ENCODE measurements at regions not wholly inside any gene's neighbourhood (a gene's known extent, or its start where the extent isn't known, plus 50 kb on each side); places are given as distances from the start of the nearest gene placed in this dataset.

DNA sequence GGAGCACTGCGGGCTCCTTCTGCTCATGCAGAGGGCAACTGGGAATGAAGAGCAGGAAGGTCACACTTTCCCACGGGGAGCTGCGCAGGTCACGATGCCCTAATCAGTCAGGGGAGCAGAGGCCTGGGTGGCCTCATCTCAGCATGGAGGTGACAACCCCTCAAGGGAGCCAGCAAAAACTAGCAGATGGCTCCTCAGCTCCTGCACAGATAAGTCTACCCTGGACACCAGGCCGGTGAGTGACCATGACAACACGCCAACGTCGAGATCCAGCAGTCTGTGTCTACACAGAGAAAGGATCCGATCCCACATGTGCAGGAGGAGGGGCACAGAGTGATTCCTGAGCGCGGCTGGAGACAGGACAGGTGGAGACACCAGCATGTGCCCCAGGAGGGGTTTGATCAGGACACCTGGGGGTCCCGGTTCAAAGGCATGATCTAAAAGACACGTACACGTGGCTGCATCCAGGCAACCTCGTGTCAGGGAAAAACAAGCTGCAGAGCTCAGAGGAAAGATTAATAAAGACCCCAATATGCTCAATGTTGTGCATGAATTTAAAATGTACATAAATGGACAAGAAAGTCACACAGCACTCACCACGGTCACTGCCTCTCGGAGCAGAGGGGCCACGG lies 153.7 kb upstream of the SFSWAP start:
- no peak for DNase-seq (ENCODE audit: low read depth, low spot score)
- Histone ChIP-seq H3K36me3 (ENCODE audit: control insufficient read depth in 2 of 2, extremely low read depth in 1 of 2, insufficient read depth in 2 of 2, low read length in 2 of 2) (no peaks in the 10 kb centered on the region), H3K4me3 (ENCODE audit: control insufficient read depth in 2 of 3, extremely low read depth in 1 of 3, insufficient read depth in 2 of 3, low read depth in 1 of 3, low read length in 3 of 3) (no peak overlapping the region), H3K27ac (ENCODE audit: control insufficient read depth, insufficient read depth, low read length) (no peak overlapping the region), H3K9me3 (ENCODE audit: control insufficient read depth, low read depth, low read length) (no peaks in the 10 kb centered on the region), H3K4me1 (ENCODE audit: control insufficient read depth, extremely low read depth, insufficient read depth, low read length) (peaks cover 14% of the 10 kb centered on the region), H2AFZ (ENCODE audit: control insufficient read depth, low read length) (no peak overlapping the region), H3K79me2 (ENCODE audit: control insufficient read depth, insufficient read depth, low read length) (no peaks in the 10 kb centered on the region), H3K4me2 (ENCODE audit: control insufficient read depth, extremely low read depth, insufficient read depth, low read depth, low read length) (no peak overlapping the region), H3K27me3 (ENCODE audit: control insufficient read depth, extremely low read depth, insufficient read depth, low read length) (no peaks in the 10 kb centered on the region), H4K20me1 (ENCODE audit: control insufficient read depth, extremely low read depth, insufficient read depth, low read length) (no peaks in the 10 kb centered on the region), H3K9me1 (ENCODE audit: control insufficient read depth, extremely low read depth, insufficient read depth, low read length) (no peaks in the 10 kb centered on the region), H3K9ac (ENCODE audit: control insufficient read depth, extremely low read depth, insufficient read depth, low read length) (no peak overlapping the region)
- no peak for FAIRE-seq
- TF ChIP-seq CTCF (optimal IDR thresholded peaks at IDR 0.05 in 1 of 3, IDR thresholded peaks at IDR 0.05 in 1 of 3, conservative IDR thresholded peaks at IDR 0.05 in 1 of 3; ENCODE audit: extremely low read depth in 1 of 3, insufficient read depth in 2 of 3, low read length in 3 of 3) (no peak), EZH2 (IDR thresholded peaks at IDR 0.05; ENCODE audit: low read length) (no peak)
- dilution Hi-C loops (cut with MboI; ENCODE audit: extremely low pct_ligation_motif_present, low sequenced_read_pairs), result no loop called here

DNA sequence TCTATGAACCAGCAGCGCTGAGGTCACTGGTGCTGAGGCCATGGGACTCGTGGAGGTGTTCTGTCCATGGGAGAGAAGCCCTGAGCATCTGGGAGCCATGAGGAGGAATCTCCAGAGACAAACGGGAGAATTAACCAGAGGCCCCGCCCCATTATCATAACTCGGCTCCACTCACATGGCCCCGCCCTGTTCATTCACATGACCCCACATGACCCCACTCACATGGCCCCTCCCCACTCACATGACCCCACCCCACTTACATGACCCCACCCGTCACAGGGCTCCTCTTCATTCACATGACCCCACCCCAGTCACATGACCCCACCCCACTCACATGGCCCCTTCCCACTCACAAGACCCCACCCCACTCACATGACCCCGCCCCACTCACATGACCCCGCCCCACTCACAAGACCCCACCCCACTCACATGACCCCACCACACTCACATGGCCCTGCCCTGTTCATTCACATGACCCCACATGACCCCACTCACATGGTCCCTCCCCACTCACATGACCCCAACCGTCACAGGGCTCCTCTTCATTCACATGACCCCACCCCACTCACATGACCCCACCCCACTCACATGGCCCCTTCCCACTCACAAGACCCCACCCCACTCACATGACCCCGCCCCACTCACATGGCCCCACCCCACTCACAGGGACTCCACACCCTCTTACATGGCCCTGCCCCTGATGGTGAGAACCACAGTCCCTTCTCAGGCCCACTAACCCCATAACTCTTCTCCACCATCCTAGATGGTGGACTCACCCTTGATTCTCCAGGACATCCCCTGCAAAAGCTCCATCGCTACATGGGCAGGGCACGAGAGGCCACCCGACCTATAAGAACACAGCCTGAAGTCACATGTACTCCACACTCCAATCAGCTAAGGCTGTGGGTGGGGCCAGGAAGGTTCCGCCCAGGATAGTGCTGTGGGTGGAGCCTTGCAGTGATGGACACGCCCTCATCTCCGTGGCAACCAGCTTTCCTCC lies 151.1 kb upstream of the SFSWAP start:
- FAIRE-seq, result no peak
- Histone ChIP-seq H3K9me3 (ENCODE audit: control insufficient read depth, low read depth, low read length) (no peaks in the 10 kb centered on the region), H3K27ac (ENCODE audit: control insufficient read depth, insufficient read depth, low read length) (no peak overlapping the region), H3K79me2 (ENCODE audit: control insufficient read depth, insufficient read depth, low read length) (no peaks in the 10 kb centered on the region), H3K4me1 (ENCODE audit: control insufficient read depth, extremely low read depth, insufficient read depth, low read length) (peaks cover 12% of the 10 kb centered on the region), H3K4me3 (ENCODE audit: control insufficient read depth in 2 of 3, extremely low read depth in 1 of 3, insufficient read depth in 2 of 3, low read depth in 1 of 3, low read length in 3 of 3) (no peak overlapping the region), H3K9ac (ENCODE audit: control insufficient read depth, extremely low read depth, insufficient read depth, low read length) (no peak overlapping the region), H3K27me3 (ENCODE audit: control insufficient read depth, extremely low read depth, insufficient read depth, low read length) (no peaks in the 10 kb centered on the region), H3K36me3 (ENCODE audit: control insufficient read depth in 2 of 2, extremely low read depth in 1 of 2, insufficient read depth in 2 of 2, low read length in 2 of 2) (no peaks in the 10 kb centered on the region), H3K9me1 (ENCODE audit: control insufficient read depth, extremely low read depth, insufficient read depth, low read length) (no peaks in the 10 kb centered on the region), H4K20me1 (ENCODE audit: control insufficient read depth, extremely low read depth, insufficient read depth, low read length) (no peaks in the 10 kb centered on the region), H3K4me2 (ENCODE audit: control insufficient read depth, extremely low read depth, insufficient read depth, low read depth, low read length) (no peak overlapping the region), H2AFZ (ENCODE audit: control insufficient read depth, low read length) (no peak overlapping the region)
- no peak for TF ChIP-seq EZH2 (IDR thresholded peaks at IDR 0.05; ENCODE audit: low read length)
- TF ChIP-seq CTCF (optimal IDR thresholded peaks at IDR 0.05 in 1 of 3, IDR thresholded peaks at IDR 0.05 in 1 of 3, conservative IDR thresholded peaks at IDR 0.05 in 1 of 3; ENCODE audit: extremely low read depth in 1 of 3, insufficient read depth in 2 of 3, low read length in 3 of 3), result no peak
- dilution Hi-C loops (cut with MboI; ENCODE audit: extremely low pct_ligation_motif_present, low sequenced_read_pairs), result no loop called here
- no peak for DNase-seq (ENCODE audit: low read depth, low spot score)

Data from keratinocyte (primary cell).